NB4 (cell line): ENCODE measurements at regions not wholly inside any gene's neighbourhood (a gene's known extent, or its start where the extent isn't known, plus 50 kb on each side); places are given as distances from the start of the nearest gene placed in this dataset.

ENCODE experiments used
- DNase-seq: peaks from one replicate; pipeline ENCODE4 v3.0.0; 2010; ENCODE audit warnings: low read depth
- H3K4me3 ChIP-seq: one replicate; pipeline ENCODE4 v1.5.1; 2011; ENCODE audit warnings: mild to moderate bottlenecking, low read depth, low read length, moderate library complexity
- MYC ChIP-seq: IDR thresholded peaks from 2 replicates; pipeline ENCODE4 v1.6.1; 2011; ENCODE audit warnings: low read depth, low read length
- POLR2A ChIP-seq: IDR thresholded peaks from 2 replicates; pipeline ENCODE4 v1.6.1; 2011; ENCODE audit warnings: mild to moderate bottlenecking; ENCODE audit not compliant: insufficient read length; ENCODE audit errors: extremely low read depth
- TF ChIP-seq, protein P1 (sequence below): IDR thresholded peaks from 2 replicates; pipeline ENCODE4 v1.6.1; 2011; ENCODE audit warnings: low read depth, low read length
- TF ChIP-seq, protein P2 (sequence below): IDR thresholded peaks from one replicate; pipeline ENCODE4 v1.5.1; 2012; ENCODE audit warnings: low read depth, low read length

DNA sequence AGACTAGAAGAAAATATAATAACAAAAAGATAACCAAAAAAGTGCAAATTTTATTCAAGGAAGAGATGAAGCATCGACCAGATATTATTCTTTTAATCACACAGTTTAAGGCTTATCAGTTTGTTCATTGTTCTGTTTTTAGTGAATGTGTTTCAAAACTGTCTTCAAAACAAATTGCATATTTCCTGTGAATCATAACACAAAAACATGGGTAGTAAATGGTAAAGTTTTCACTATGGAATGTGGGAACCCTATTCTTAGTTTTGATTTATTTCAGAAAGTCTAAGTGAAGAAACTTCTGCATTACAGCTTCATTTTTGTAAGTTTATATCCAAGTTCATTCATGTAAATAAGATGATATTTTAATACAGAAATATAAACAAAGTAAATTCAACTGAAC lies 207.6 kb upstream of the LUZP2 start:
- no peak for DNase-seq
- no peak overlapping the region for H3K4me3 ChIP-seq
- TF ChIP-seq, protein P1, sequence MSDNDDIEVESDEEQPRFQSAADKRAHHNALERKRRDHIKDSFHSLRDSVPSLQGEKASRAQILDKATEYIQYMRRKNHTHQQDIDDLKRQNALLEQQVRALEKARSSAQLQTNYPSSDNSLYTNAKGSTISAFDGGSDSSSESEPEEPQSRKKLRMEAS, result no peak
- TF ChIP-seq, protein P2, sequence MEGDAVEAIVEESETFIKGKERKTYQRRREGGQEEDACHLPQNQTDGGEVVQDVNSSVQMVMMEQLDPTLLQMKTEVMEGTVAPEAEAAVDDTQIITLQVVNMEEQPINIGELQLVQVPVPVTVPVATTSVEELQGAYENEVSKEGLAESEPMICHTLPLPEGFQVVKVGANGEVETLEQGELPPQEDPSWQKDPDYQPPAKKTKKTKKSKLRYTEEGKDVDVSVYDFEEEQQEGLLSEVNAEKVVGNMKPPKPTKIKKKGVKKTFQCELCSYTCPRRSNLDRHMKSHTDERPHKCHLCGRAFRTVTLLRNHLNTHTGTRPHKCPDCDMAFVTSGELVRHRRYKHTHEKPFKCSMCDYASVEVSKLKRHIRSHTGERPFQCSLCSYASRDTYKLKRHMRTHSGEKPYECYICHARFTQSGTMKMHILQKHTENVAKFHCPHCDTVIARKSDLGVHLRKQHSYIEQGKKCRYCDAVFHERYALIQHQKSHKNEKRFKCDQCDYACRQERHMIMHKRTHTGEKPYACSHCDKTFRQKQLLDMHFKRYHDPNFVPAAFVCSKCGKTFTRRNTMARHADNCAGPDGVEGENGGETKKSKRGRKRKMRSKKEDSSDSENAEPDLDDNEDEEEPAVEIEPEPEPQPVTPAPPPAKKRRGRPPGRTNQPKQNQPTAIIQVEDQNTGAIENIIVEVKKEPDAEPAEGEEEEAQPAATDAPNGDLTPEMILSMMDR, result no peak
- TF ChIP-seq MYC (no peak), POLR2A (no peak)

DNA sequence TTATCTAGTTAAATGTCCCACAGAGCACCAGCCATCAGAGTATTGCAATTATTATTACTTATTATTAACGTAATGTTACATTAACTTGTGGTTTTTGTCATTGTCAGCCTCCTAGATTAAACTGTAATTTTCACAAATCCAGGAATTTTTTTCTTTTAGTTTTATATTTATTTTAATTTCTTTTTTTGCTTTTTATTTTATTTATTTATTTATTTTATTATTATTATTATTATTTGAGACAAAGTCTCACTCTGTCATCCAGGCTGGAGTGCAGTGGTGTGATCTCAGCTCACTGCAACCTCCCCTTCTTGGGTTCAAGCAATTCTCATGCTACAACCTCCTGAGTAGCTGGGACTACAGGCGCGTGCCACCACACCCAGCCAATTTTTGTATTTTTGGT lies 202.9 kb upstream of the LUZP2 start:
- H3K4me3 ChIP-seq, result no peak overlapping the region
- TF ChIP-seq, protein P2, result no peak
- TF ChIP-seq, protein P1, result no peak
- TF ChIP-seq POLR2A, result no peak
- TF ChIP-seq MYC, result no peak
- no peak for DNase-seq

DNA sequence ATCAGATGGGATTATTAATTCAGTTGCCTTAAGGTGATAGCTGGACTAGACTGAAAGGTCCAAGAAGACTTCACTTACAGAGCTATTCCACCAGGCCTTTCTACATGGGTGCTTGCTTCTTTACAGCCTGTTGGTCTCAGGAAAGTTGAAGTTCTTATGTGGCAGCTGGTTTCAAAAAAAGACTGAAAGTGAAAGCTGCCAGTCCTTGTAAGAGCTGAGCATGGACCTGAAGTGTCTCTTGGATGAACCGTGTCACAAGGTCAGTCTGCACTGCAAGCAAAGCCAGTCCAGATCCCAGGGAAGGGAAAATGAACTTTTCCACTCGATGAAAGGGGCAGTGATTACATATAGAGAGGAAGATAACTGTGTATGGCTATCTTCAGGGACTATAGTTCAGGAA lies 201.5 kb upstream of the LUZP2 start:
- H3K4me3 ChIP-seq, result no peak overlapping the region
- TF ChIP-seq MYC, result no peak
- TF ChIP-seq, protein P1, result no peak
- TF ChIP-seq, protein P2, result no peak
- TF ChIP-seq POLR2A, result no peak
- no peak for DNase-seq

DNA sequence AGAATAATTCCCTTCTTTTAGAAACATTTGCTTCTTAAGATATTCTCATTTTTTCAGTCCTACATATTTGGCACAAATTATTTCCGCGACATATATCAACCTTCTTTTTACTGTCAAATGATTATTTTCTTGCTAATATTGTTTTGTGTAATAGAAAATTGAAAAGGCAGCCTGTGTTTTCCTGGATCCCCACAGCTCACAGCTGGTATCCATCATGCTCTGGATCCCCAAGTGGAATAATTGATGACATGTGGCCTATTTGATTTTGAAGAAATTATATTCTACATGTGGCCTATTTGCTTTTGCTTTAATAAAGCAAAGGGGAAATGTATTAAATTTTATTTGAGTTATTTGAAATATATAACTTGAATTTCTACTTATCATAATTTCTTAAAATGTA lies 199.4 kb upstream of the LUZP2 start:
- TF ChIP-seq, protein P2, result no peak
- no peak for TF ChIP-seq MYC
- TF ChIP-seq POLR2A, result no peak
- TF ChIP-seq, protein P1, result no peak
- H3K4me3 ChIP-seq, result no peak overlapping the region
- no peak for DNase-seq

DNA sequence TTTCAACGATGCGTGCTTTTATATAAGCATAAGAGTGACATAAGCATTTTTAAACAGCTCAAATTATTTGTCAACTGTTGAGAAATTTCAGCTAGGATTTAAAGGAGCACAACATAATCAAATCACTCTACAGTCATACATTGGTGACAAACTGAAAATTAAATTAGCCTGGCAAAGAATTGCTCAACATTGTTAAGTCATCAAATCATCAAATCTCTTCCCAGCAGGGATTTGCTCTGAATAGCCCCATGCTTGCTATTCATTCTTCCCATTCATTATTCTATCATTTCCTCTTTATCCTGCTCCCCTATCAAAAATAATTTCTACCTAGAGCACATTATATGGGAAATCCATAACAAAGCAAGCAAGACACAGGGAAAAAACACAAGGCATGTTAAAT lies 198.7 kb upstream of the LUZP2 start:
- no peak for DNase-seq
- TF ChIP-seq, protein P2, result no peak
- TF ChIP-seq POLR2A (no peak), MYC (no peak)
- TF ChIP-seq, protein P1, result no peak

DNA sequence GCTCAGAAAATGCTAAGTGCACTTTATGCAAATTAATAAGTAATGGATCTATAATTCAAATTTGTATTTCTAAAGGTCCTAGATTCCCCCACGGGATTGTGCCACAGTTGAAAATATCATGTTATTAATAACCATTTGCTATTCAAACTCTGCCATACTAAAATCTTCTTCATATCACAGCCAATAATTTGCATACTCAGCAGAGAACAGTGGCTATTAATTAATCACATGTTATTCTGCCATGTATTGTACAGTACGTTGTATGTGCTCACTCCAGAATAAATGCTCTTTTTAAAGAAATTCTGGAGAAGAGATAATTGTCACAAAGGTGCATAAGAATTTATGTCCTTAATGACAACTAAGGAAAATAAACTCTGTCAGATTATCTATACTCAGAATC lies 184.9 kb upstream of the LUZP2 start:
- no peak for TF ChIP-seq POLR2A
- TF ChIP-seq, protein P1, result no peak
- TF ChIP-seq, protein P2, result no peak
- TF ChIP-seq MYC, result no peak
- H3K4me3 ChIP-seq, result no peak overlapping the region
- DNase-seq, result no peak

More for the DNA sequence above, 198.7 kb upstream of the LUZP2 start:
- no peak overlapping the region for H3K4me3 ChIP-seq
